HG02623 (cell line): ENCODE measurements at regions not wholly inside any gene's neighbourhood (a gene's known extent, or its start where the extent isn't known, plus 50 kb on each side); places are given as distances from the start of the nearest gene placed in this dataset.

Experiments
- ATAC-seq: cut with Tn5 transposase; IDR thresholded peaks from one replicate; pipeline ENCODE4 v1.9.1; 2021; ENCODE audit warnings: moderate library complexity; ENCODE audit not compliant: unreplicated experiment

GRCh38 chrX:39891781-39892180 is 206.0 kb downstream of the BCOR start:
- ATAC-seq = no peak

DNA sequence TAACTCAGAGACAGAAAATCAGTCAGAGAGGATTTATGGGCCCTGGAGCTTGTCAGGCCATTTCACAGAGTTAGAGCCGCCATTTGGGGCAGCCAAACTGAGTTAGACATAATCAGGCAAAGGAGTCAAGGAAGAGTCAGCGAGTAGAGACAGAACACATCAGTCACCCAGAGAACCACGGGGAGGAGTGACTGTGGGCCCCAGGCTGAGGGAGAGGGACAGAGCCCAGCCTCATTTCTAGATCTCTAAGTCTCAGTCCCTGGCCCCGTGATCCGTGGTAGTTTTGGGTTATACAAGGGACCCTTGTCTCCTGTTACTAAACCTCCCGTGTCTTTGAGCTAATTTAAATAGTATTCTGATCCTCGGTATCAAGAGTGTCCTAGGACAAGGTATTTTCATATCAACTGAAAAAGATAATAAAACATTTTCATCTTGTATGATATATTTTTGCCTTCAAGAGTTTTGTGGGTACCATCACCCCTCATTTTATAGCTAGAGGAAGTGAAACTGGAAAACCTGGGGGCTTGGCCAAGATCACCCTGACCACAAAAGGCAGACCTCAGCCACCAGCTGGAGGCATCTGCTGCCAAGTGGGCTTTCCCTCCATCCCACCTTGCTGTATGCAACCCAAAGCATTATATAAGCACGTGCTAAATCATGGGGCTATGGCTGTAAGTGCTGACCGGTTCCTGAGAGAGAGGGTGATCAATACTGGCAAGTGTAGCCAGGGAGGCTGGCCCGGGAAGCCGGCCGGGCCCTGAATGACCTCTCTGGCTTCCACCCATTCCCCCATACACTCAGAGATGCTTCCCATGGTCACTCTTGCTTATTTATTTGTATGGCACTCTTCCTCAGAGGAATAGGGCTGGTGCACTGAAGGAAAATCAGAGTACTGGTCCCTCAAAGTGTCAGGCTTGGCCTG is 204.1 kb downstream of the BCOR start:
- ATAC-seq = no peak

DNA sequence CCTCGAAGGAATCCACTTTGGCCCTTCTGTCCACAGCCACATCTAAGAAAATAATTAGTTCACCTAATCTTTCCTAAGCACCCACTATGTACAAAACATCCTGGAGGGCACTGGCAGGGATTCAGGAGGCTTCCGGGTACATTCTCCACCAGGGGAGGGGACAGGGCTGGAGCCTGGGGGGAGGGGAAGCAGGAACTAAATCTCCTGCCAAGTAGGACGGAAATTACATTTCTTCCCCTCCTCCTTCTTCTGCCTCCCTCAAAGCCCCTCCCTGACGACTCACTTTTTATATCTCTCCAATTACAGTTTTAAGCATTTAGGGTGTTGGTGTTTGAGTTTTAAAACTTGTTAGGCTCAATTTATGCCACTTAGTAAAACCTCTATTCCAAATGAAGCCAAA is 203.1 kb downstream of the BCOR start:
- no peak for ATAC-seq

- no peak for ATAC-seq
Measured at GRCh38 chrX:39895218-39896110, 202.3 kb downstream of the BCOR start.

GRCh38 chrX:39896951-39897740 is 200.6 kb downstream of the BCOR start:
- ATAC-seq = no peak

- no peak for ATAC-seq
Measured at GRCh38 chrX:39897741-39898097, 200.0 kb downstream of the BCOR start.

- no peak for ATAC-seq
Measured at GRCh38 chrX:39898147-39898546, 199.6 kb downstream of the BCOR start.

DNA sequence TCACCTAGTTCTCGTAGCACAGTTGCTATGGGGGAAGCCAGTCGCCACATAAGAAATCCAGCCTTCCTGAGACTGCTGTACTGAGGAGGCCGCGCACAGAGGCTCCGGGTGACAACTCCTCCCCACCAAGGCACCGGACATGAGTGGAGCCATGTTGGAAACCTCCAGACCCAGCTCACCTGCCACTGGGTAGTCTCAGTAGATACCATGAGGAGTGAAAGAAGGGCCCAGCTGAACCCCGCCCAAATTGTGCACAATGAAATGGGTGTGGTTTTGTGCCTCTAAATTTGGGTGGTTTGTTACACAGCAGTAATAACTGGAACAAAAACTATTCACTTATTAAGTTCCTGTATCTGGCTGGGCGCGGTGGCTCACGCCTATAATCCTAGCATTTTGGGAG is 198.7 kb downstream of the BCOR start:
- ATAC-seq = no peak

GRCh38 chrX:39899856-39900776 is 197.6 kb downstream of the BCOR start:
- ATAC-seq = no peak

GRCh38 chrX:39900777-39901170 is 197.0 kb downstream of the BCOR start:
- ATAC-seq = no peak

- no peak for ATAC-seq
Measured at GRCh38 chrX:39903343-39903742, 194.4 kb downstream of the BCOR start.

DNA sequence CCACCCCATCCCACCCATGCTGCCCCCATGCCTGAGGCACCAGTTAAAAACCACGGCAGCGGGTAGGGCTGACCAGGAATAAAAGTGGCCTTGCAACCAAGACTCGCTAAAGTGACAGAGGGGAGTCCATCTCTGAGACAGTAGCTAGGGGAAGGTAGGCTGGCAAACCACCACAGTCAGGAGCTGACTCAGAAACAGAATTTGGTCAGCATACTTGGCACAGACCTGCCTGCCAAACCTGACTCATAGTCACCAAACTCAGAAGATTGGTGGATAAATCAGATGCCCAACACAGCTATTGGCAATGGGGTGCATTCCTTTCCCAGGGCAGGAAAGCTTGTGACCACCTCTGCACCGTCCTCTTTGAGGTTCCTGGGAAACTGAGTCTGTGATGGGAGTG is 193.8 kb downstream of the BCOR start:
- no peak for ATAC-seq

- ATAC-seq = no peak
Measured at GRCh38 chrX:39904816-39905537, 192.8 kb downstream of the BCOR start.

DNA sequence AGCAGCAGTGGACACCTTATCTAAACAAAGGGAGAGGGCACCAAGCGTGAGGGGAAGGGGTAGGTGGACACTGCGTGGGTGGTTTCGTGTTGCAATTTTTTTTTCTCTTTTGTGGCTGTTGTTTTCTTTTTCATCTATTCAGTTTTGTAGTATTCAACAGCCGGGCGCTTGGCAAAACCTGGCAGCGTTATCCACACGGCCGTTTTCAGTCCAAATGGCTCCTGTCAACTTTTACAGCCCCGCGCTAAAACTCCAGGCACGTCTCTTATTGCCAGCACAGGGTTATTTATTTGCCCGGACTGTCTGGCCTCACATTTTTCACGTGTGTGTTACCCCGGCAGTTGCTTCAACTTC is 192.2 kb downstream of the BCOR start:
- no peak for ATAC-seq

GRCh38 chrX:39905946-39906345 is 191.8 kb downstream of the BCOR start:
- ATAC-seq = no peak

- no peak for ATAC-seq
Measured at GRCh38 chrX:39907964-39908661, 189.6 kb downstream of the BCOR start.

DNA sequence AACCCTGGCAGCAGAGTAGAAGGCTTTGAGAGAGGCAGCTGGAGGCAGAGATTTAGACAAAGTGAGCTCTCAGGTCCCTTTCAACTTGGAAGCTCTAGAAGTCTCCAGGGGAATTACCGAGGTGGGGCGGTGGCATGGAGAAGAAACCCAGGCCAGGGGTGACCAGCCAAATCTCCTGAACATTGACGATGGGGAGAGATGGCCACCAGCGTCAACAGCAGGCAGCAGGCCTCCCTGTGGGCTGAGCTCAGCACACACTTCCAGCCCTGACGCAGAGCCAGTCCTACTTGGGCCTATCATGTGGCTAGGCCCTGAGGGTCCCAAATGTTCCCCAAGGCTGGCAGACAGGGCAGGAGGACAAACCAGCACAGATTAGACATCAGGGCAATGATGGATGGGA is 187.8 kb downstream of the BCOR start:
- no peak for ATAC-seq

- ATAC-seq = no peak
Measured at GRCh38 chrX:39910651-39911050, 187.1 kb downstream of the BCOR start.
